CD1c-positive myeloid dendritic cell (primary cell): ENCODE measurements at regions not wholly inside any gene's neighbourhood (a gene's known extent, or its start where the extent isn't known, plus 50 kb on each side); places are given as distances from the start of the nearest gene placed in this dataset.

Source experiments
- DNase-seq: peaks from one replicate; pipeline ENCODE4 v3.0.0-alpha.2; 2016; ENCODE audit errors: extremely low spot score

- no peak for DNase-seq
Observed at GRCh38 chr9:88754886-88755285, 219.9 kb downstream of the NXNL2 start.

- no peak for DNase-seq
Observed at GRCh38 chr9:88757406-88758010, 222.5 kb downstream of the NXNL2 start.

GRCh38 chr9:88759364-88759763, 224.4 kb downstream of the NXNL2 start:
- DNase-seq = no peak

DNA sequence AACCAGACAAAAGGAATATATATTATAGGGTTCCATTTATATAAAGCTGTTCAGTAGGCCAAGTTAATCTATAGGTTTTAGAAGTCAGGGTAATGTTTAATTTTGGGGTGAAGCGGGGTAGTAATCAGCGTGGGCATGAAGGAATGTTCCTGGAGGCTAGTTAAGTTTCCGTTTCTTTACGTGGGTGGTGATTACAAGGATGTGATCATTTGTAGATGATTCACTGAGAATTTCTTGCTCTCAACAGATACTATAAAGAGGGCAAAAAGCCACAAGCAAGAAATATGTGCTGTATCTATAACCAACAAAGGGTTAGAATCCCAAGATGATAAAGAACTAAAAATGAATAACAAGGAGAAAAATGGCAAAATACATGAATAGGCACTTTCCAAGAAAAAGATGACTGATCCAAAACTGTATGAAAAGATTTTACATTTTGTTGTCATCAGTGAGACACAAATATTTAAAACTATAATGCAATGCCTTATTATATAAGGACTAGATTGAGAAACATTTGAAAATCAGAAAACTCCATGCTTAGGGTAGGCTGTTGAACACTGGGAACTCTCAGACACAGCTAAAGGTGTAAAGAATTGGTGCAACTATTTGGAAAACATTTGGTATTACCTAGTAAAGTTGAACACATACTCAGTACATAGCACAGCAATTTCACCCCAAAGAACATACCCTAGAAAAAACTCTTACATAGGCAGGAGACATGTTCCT, 224.3 kb upstream of the S1PR3 start:
- no peak for DNase-seq

DNA sequence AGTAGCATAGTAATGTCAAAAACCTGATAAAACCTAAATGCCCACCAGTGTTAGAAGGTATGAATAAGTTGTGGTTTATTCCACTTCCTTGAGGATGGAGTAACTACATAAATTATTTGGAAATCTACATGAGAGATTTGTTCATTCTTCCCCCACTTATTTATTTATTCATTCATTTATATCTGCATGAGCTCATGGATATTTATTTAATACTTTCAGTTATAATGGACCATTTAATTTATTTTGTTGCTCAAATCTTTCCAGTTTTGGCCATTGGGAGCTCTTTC, 223.8 kb upstream of the S1PR3 start:
- DNase-seq = no peak

DNA sequence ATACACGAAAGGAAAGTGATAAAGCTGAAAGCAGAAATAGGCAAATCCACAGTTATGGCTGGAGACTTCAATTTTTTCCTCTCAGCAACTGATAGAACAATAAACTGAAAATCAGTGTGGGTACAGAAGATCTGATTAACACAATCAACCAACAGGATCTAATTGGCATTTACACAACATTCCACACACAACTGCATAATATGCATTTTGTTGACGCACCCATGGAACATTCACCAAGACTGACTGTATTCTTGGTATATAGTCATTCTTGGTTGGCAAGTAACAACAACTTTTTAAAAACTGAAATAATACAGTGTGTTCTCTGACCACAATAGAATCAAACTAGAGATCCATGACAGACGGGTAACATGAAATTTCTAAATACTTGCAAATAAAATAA, 218.7 kb upstream of the S1PR3 start:
- no peak for DNase-seq

- DNase-seq = no peak
Observed at GRCh38 chr9:88773126-88773525, 218.1 kb upstream of the S1PR3 start.

DNA sequence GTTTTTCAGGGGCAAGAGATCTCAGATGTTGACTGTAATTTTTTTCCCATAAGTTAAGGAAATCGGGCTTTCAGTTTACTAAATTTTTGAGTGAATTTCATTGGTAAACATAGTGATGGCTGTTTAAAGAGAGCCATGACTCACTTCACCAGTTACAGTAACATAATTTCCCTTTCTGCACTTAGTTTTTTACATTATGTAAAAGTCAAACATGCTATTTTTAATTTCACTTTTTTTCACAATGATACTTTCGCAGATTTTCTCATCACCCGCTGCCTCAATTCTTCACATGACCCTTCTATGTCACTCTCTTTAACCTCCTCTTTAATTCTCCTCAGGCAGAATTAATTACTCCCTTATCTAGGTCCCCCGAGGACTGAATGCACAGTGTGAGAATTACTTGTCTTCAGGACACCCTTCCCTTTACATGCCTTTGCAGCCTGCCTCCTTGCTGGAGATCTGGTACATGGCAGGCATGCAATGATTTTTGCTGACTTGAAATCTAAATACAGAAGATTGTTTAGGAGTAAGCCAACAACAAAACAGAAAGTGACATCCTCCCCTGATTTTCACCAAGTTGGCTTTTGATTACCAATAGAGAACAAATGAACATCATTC, 217.5 kb upstream of the S1PR3 start:
- no peak for DNase-seq

DNA sequence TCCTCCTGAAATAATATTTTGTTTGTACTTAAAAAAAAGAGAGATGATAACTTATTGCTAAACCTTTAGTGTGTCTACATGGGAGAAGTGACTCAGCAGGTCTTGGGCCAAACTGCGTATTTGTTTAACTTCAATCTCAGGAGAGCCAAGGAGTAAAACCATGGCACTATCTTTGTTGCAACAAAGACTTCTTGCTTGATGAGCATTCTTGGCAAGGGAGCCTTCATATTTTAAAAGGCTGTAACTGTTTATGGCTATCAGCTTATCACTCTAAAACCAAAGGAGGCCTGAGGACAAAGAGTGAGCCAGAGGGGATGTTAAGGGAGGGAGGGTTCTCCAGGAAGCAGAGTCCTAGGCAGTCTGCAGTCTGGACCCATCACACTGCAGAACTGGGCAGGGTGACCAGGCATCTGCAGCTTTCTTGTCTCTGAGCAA, 216.2 kb upstream of the S1PR3 start:
- no peak for DNase-seq

DNA sequence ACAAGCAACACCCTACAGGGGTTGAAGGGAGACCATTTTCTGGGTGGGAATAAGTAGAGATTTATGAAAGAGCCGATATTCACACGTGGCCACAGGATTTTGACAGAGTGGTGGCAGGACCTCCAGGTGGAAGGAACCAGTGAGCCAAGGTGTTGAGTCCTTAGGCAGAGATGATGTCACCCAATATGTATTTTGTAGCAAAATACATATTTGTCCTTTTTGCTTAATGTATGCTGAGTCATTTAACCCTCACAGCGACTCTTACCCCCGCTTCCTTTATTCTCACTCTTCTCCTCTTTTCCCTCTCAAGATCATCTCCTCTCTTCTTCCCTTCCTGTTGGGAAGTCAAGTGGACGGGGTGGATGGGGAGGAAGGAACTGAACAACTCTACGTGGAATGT, 215.7 kb upstream of the S1PR3 start:
- no peak for DNase-seq

GRCh38 chr9:88775966-88776365, 215.3 kb upstream of the S1PR3 start:
- DNase-seq = no peak

- no peak for DNase-seq
Observed at GRCh38 chr9:88776717-88777497, 214.4 kb upstream of the S1PR3 start.

DNA sequence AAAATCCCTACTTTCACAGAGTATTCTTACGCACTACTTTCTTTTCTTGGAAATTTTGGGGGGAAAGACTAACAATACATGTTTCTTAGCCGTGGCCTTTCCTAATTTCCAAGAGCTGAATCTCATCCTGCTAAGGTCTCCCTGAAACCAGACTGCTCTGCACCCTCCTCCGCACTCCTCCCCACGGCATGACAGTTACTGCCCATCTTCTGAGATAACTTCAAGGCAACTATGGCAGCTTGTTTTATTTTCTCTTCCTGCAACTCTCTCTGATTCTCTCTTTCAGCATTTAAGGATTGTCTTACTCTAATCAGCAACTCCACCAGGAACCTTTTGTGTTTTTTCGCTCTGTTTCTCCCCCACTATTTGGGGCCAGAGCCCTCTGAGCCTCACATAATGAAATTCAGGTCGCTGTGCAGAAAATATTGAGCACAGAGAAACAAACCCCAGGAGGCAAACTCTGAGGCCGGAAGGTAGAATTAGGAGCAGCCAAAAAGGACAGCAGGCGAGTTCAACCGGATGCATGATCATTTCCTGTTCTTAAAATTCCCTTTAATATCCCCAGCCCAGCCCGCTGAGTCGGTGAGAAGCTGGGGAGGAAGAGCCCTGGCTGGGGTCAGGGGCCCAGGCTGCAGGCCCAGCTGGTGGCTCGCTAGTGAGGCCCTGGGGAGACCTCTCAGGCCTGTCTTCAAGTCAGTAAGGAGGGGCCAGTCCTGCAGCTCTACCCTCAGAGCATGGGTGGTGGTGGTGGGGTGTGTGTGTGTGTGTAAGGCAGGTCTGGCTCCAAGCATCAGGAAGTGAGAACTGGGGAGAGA, 213.6 kb upstream of the S1PR3 start:
- peak; percentile 10 for DNase-seq

DNA sequence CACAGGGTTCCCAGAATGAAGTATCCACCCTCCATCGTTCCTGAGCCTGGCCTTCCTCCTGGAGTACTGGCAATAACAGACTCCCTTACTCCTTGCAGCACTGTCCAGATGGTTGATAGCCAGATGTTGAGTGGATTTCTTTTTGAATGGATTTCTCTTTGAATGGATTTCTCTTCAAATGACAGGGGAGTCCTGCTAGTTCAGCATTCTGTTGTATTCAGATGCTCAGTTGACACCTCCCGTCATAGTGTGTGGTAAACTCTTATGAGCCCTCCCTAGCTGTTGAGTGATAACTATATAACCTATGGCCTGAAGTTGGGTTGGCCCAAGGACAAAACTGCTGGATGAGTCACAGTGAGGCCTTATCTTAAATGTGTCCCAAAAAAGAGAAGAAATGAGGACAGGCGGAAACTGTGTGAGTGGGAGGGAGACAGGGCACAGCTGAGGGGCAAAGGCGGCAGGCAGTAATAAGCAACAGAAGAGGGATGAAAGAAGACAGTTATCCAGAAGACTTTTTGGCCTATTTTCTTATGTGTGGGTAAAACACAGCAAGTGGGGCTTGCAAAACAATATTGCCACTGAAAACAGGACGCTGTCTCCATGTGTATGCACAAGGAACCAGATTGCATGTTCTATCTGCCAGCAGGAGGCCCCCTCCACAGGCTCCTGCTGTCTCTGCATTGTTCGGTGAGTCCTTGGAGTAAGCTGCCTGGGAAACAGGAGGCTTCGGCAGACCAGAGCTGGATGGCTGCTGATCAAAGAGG, 209.5 kb upstream of the S1PR3 start:
- peak; percentile 26 for DNase-seq

DNA sequence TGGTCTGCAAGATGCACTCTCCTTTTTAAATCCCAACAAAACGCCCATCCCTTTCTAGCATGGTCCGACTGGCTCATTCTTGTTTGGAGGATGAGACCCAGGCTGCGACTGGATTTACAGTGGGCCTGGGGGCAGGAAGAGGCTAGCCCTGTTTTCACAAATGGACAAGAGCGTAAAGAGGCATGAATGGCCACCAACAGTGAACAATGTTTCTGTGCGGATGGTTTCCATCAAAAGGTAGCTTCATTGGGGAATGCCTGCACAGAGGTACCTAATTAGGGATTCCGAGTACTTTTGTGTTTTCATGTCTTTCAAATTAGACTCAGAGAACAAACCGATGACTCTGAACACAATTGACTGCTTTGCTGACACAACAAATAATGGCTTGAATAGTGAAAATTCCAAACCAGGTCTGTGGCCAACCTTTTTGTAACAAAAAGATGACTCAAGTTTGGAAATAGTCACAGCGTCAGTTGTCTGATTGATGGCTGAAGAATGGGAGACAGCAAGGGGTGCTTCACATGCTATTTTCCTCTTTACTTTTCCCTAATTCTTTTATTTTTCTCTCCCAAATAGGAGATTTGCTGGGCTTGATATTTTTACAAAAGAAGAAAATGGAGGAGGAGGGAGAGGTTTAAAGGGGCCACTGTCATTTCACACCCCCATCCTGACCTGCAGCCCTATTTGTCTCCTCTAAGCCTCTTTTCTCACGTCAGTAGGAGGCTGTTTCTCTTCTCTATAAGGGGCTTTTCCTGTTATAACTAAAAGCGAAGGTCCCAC, 208.1 kb upstream of the S1PR3 start:
- no peak for DNase-seq

DNA sequence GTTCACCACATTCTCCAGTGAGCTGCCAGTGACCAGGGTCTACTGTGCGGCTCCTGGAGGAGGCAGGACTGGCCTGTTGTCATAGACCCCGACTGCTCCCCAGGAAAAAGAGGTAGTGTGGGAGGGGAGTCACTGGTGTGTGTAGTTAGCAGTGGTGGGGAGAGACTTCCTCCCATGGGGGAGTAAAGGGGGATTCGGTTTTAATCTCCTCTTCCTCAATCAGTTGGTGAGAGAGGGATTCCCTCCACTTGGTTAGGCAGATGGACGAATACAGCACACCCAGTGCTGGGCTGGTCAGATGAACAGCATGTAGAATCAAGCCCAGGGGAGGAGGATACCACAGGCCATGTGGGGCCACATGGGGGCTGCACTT, 207.6 kb upstream of the S1PR3 start:
- DNase-seq = peak; percentile 5

GRCh38 chr9:88784960-88785359, 206.3 kb upstream of the S1PR3 start:
- DNase-seq = no peak

DNA sequence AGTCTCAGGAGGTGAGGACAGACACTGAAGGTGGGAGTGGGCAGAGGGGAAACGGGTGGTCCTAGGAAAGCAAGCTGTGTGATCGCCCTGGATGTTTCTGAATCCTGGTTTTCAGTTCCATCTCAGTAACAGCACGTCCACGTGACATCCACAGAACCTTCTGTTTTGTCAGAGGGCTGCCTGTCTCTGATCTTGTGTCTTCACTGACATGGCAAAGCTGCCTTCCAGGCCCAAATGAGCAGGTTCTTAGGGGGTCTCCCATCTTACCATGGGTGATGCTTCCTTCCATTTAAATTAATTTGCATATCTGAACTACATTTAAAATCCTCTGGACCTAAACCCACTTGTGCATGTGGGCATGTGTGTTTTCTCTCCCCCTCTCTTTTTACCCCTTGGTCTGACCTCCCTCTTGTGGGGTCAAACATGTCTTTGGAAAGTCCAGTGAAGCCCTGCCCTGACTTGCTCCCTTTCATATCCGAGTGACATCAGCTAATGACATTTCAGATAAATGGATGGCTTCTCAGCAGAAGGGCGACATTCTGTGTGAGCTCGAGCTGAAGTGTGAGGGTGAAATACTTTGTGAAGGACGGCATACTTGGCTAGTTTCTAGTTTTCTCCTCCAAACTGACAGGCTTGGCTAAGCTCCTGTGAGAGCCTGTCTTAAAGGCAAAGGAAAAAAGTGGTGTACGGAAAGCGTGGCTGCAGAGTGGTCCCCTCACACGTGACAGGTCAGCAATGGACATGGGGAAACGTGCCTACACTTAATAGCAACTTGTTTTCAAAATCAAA, 204.8 kb upstream of the S1PR3 start:
- DNase-seq = no peak

DNA sequence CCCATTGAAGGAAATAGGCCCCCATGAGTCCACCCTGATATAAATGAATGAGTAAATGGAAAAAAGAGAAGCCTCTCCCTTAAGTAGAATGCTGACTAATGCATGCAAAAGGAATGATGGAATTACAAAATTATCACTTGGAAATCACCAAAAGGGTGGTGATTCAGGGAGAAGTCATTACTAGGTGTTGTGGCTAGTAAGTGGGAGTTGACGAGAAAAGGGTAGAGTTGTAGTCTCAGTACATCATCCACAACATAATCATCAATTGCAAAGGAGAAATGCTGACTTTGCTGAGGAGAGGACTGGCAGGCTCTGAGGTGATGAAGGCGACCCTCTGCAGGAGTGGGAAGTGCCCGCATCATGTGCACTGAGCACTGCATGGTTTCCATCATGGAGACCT, 201.5 kb upstream of the S1PR3 start:
- no peak for DNase-seq
